Immature natural killer cell (primary cell): ENCODE measurements at regions not wholly inside any gene's neighbourhood (a gene's known extent, or its start where the extent isn't known, plus 50 kb on each side); places are given as distances from the start of the nearest gene placed in this dataset.

Source experiments
- DNase-seq, 3 donors: peaks; one replicate each; pipeline ENCODE4 v3.0.0; 2022; ENCODE audit warnings: mixed read lengths in 1 of 3
- H3K27ac Mint-ChIP-seq, 6 donors: one replicate each; pipeline ENCODE4 v1.8.0; 2020; ENCODE audit warnings: mixed read lengths in 6 of 6, mild to moderate bottlenecking in 5 of 6, inconsistent platforms in 4 of 6, moderate library complexity in 3 of 6
- H3K27me3 Mint-ChIP-seq, 3 donors: one replicate each; pipeline ENCODE4 v1.8.0; 2020 to 2021; ENCODE audit warnings: low read depth in 3 of 3, mild to moderate bottlenecking in 3 of 3, mixed read lengths in 3 of 3, moderate library complexity in 3 of 3, inconsistent platforms in 1 of 3
- H3K36me3 Mint-ChIP-seq, 3 donors: one replicate each; pipeline ENCODE4 v1.8.0; 2020; ENCODE audit warnings: mixed read lengths in 3 of 3, inconsistent platforms in 2 of 3, mild to moderate bottlenecking in 2 of 3
- H3K4me1 Mint-ChIP-seq, 2 donors: one replicate each; pipeline ENCODE4 v1.8.0; 2020; ENCODE audit warnings: inconsistent platforms in 2 of 2, mild to moderate bottlenecking in 2 of 2, mixed read lengths in 2 of 2, moderate library complexity in 1 of 2
- H3K4me3 Mint-ChIP-seq, 5 donors: one replicate each; pipeline ENCODE4 v1.8.0; 2020; ENCODE audit warnings: mild to moderate bottlenecking in 5 of 5, mixed read lengths in 5 of 5, inconsistent platforms in 3 of 5, moderate library complexity in 3 of 5
- H3K9me3 Mint-ChIP-seq, 6 donors: one replicate each; pipeline ENCODE4 v1.8.0; 2020; ENCODE audit warnings: mild to moderate bottlenecking in 6 of 6, mixed read lengths in 6 of 6, inconsistent platforms in 4 of 6, moderate library complexity in 3 of 6

DNA sequence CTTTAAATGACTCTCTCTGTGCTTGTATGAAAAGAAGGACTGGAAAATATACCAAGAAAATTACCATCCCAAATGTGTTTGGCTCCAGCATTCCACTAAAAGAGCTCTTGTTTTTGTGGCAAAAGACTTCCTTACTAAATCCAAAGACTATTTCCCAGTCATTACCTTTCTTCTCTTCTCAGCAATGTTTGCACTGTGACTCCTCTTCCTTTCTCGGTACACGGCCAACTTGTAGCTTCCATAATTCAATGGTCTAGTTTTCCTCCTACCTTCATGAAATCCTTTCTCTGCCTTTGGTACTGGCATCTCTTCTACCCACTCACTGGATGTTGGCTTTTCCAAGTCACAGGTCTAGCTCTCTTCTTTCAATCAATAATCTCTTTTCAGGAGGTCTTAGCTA, 568.5 kb upstream of the JAG1 start:
- Mint-ChIP-seq H3K27ac (no peak overlapping the region), H3K36me3 (peaks cover 0 to 4% (median 3%) of the 10 kb centered on the region in 3 donors), H3K9me3 (peaks cover 3 to 42% (median 6%) of the 10 kb centered on the region in 6 donors), H3K27me3 (peaks cover 4 to 12% (median 11%) of the 10 kb centered on the region in 3 donors), H3K4me1 (peaks cover 6 to 14% of the 10 kb centered on the region in 2 donors), H3K4me3 (no peak overlapping the region)
- DNase-seq, result no peak

- Mint-ChIP-seq H3K4me1 (peaks cover 6 to 14% of the 10 kb centered on the region in 2 donors), H3K9me3 (peaks cover 3 to 47% (median 6%) of the 10 kb centered on the region in 6 donors), H3K27me3 (peaks cover 0 to 16% (median 10%) of the 10 kb centered on the region in 3 donors), H3K36me3 (peaks cover 0 to 4% (median 3%) of the 10 kb centered on the region in 3 donors), H3K4me3 (no peak overlapping the region), H3K27ac (no peak overlapping the region)
- no peak for DNase-seq
Measured at GRCh38 chr20:11245431-11245830, 571.6 kb upstream of the JAG1 start.

DNA sequence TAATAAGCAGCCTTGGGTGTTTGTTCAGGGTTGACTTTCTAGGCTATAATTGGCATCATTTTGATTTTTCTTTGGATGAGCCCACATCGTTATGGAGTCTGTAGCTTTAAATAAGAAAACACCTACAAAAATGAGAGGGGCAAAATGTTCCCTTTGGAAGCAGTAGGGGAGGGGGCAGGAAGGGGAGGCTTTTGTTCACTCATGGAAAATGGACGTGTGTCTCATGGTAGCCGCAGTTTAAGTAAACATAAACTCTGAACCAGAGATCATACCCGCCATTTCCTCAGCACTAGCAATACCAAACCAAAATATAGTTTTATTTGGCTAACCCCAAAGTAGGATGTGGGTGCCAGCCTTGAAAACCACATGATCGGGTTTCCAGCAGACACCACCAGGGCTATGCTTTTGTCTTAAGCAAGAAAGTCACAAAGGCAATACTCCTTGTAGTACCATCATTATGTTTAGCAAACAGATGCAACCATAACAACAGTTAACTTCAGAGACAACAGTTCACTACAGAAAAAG, 572.5 kb upstream of the JAG1 start:
- peaks cover 0 to 3% (median 0%) of the 10 kb centered on the region in 3 donors for H3K36me3 Mint-ChIP-seq
- H3K9me3 Mint-ChIP-seq, result peaks cover 2 to 40% (median 6%) of the 10 kb centered on the region in 6 donors
- H3K27ac Mint-ChIP-seq, result no peak overlapping the region
- H3K4me3 Mint-ChIP-seq, result no peak overlapping the region
- H3K4me1 Mint-ChIP-seq, result peaks cover 6 to 14% of the 10 kb centered on the region in 2 donors
- peaks cover 0 to 12% (median 10%) of the 10 kb centered on the region in 3 donors for H3K27me3 Mint-ChIP-seq
- peak in 2 of 3 donors; percentile 1 to 15 for DNase-seq

GRCh38 chr20:11247046-11248010, 573.5 kb upstream of the JAG1 start:
- DNase-seq, result no peak
- Mint-ChIP-seq H3K9me3 (peaks cover 4 to 33% (median 6%) of the 10 kb centered on the region in 6 donors), H3K27me3 (peaks cover 0 to 12% (median 6%) of the 10 kb centered on the region in 3 donors), H3K4me1 (peaks cover 6 to 14% of the 10 kb centered on the region in 2 donors), H3K4me3 (no peak overlapping the region), H3K27ac (no peak overlapping the region), H3K36me3 (peaks cover 0 to 3% (median 0%) of the 10 kb centered on the region in 3 donors)

DNA sequence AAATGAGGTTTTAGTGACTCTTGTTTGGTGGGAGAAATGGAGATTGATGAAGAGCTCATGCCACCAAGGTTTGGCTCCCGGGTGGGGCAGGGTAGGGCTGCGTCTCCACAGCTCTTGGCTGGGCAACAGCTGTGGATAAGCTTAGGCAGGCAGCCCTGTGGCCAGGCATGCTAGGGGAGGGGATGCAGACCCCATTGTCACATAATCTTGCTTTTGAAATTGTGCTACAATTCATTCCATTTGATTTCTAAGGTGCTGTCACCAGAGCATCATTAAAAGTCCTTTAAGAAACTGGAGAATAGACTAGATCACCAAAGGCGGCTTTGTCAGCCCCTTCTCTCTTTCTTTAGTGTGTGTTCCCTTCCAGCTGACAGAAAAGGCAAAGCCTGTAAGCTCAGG, 574.2 kb upstream of the JAG1 start:
- peaks cover 0 to 3% (median 0%) of the 10 kb centered on the region in 3 donors for H3K36me3 Mint-ChIP-seq
- peaks cover 6 to 14% of the 10 kb centered on the region in 2 donors for H3K4me1 Mint-ChIP-seq
- DNase-seq, result no peak
- no peak overlapping the region for H3K4me3 Mint-ChIP-seq
- peaks cover 0 to 10% (median 5%) of the 10 kb centered on the region in 3 donors for H3K27me3 Mint-ChIP-seq
- H3K9me3 Mint-ChIP-seq, result peaks cover 0 to 29% (median 6%) of the 10 kb centered on the region in 6 donors
- H3K27ac Mint-ChIP-seq, result no peak overlapping the region

GRCh38 chr20:11248687-11249638, 575.2 kb upstream of the JAG1 start:
- peaks cover 0 to 3% (median 0%) of the 10 kb centered on the region in 3 donors for H3K36me3 Mint-ChIP-seq
- peaks cover 3 to 30% (median 9%) of the 10 kb centered on the region in 6 donors for H3K9me3 Mint-ChIP-seq
- no peak overlapping the region for H3K4me3 Mint-ChIP-seq

DNA sequence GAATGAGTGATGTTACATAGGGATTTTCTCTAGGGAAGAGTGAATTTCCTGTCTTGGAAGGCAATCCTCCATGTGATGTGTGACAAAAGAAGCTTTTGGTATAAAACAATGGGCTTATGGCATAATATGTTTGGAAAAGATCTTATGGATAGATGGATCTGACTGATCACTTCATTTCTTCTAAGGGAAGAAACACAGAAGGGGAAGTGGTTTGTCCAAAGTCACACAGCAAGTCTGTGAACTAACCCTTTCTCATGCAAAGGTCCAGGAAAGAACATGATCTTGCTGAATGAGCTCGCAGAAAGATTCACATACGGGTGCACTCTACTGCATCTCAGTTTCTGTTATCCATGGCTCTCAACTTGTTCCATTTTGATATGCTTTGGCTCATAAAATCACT, 575.9 kb upstream of the JAG1 start:
- no peak for DNase-seq
- Mint-ChIP-seq H3K36me3 (peaks cover 0 to 3% (median 0%) of the 10 kb centered on the region in 3 donors), H3K4me1 (peaks cover 6 to 14% of the 10 kb centered on the region in 2 donors), H3K9me3 (peaks cover 3 to 34% (median 10%) of the 10 kb centered on the region in 6 donors), H3K27me3 (peaks cover 0 to 10% (median 5%) of the 10 kb centered on the region in 3 donors), H3K27ac (no peak overlapping the region), H3K4me3 (no peak overlapping the region)

More at GRCh38 chr20:11248687-11249638, 575.2 kb upstream of the JAG1 start:
- Mint-ChIP-seq H3K27me3 (peaks cover 0 to 10% (median 5%) of the 10 kb centered on the region in 3 donors), H3K4me1 (peaks cover 6 to 14% of the 10 kb centered on the region in 2 donors), H3K27ac (no peak overlapping the region)
- no peak for DNase-seq

GRCh38 chr20:11252447-11252846, 578.6 kb upstream of the JAG1 start:
- Mint-ChIP-seq H3K27me3 (peaks cover 0 to 4% (median 2%) of the 10 kb centered on the region in 3 donors), H3K4me1 (no peaks in the 10 kb centered on the region), H3K36me3 (no peaks in the 10 kb centered on the region), H3K4me3 (no peak overlapping the region), H3K9me3 (peaks cover 7 to 29% (median 14%) of the 10 kb centered on the region in 6 donors), H3K27ac (no peak overlapping the region)
- DNase-seq, result no peak

- Mint-ChIP-seq H3K4me3 (no peak overlapping the region), H3K36me3 (no peaks in the 10 kb centered on the region), H3K27ac (no peak overlapping the region), H3K27me3 (peaks cover 0 to 2% (median 0%) of the 10 kb centered on the region in 3 donors), H3K4me1 (no peaks in the 10 kb centered on the region), H3K9me3 (peaks cover 5 to 26% (median 16%) of the 10 kb centered on the region in 6 donors)
- no peak for DNase-seq
Measured at GRCh38 chr20:11255455-11255854, 581.7 kb upstream of the JAG1 start.

- Mint-ChIP-seq H3K4me3 (no peak overlapping the region), H3K27me3 (peaks cover 0 to 2% (median 0%) of the 10 kb centered on the region in 3 donors), H3K4me1 (no peaks in the 10 kb centered on the region), H3K36me3 (no peaks in the 10 kb centered on the region), H3K9me3 (peaks cover 5 to 29% (median 16%) of the 10 kb centered on the region in 6 donors), H3K27ac (no peak overlapping the region)
- DNase-seq, result no peak
Measured at GRCh38 chr20:11255860-11256259, 582.1 kb upstream of the JAG1 start.

DNA sequence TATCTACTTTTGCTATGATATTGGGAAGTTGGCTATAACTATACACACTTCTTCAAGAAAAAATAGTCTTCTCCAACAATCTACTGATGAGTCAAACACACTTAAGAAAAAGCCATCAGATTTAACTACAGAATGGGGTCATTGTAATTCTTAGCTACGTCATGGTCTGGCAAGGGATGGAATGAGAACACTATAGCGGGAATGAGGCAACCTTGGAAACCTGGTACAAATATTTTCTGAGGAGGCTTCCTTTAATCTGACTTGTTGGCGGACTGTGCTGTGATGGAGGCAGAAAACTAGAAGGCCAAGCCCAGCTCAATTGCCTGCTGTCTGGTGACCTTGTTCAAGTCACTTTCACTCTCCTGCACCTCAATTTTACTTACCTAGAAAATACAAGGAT, 586.8 kb upstream of the JAG1 start:
- peaks cover 0 to under 1% (median 0%) of the 10 kb centered on the region in 3 donors for H3K27me3 Mint-ChIP-seq
- H3K4me3 Mint-ChIP-seq, result no peak overlapping the region
- no peaks in the 10 kb centered on the region for H3K36me3 Mint-ChIP-seq
- H3K4me1 Mint-ChIP-seq, result no peaks in the 10 kb centered on the region
- no peak overlapping the region for H3K27ac Mint-ChIP-seq
- peaks cover 0 to 14% (median 4%) of the 10 kb centered on the region in 6 donors for H3K9me3 Mint-ChIP-seq
- no peak for DNase-seq

DNA sequence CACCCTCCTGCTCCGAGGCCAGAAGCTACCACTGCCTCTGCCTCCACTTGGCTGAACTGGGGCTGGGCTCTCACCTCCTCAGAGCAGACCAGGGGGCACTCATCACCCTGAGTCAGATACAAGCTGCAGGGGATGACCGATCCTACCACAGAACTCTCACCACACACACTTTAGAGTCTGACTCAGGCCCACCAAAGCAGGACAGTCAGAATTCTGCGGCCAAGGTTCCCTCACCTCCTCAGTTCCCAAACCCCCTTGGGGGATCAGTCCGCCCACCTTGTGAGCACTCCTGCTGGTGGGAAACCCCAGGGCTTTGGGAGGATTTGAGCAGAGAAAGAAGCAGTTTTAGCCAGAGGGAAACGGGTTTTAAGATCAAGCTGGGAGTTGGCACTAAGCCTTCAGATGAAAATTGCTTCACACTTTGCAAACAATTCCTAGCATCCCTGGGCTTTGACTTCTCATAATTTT, 587.8 kb upstream of the JAG1 start:
- Mint-ChIP-seq H3K9me3 (peaks cover 0 to 12% (median 2%) of the 10 kb centered on the region in 6 donors), H3K27ac (no peak overlapping the region), H3K27me3 (peaks cover 0 to 2% (median 0%) of the 10 kb centered on the region in 3 donors), H3K4me1 (no peaks in the 10 kb centered on the region), H3K36me3 (no peaks in the 10 kb centered on the region), H3K4me3 (no peak overlapping the region)
- no peak for DNase-seq

DNA sequence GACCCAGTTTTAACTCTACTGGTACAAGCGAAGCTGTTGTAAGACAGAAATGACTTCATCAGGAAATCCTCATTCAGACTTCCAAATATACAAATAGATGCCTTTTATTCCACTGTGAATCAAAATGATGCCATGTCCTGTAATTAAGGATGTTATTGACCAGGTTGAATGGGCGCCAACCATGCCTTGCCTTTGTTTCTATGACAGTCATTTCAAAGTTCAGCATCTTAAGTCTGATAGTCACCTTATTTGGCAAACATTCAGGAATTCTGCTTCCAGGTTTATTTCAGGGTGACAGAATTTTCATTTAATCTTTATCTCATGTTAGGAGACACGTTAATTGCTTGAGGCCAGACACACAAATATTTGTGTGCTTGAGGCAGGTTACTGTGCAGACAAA, 592.8 kb upstream of the JAG1 start:
- no peak overlapping the region for H3K27ac Mint-ChIP-seq
- no peaks in the 10 kb centered on the region for H3K36me3 Mint-ChIP-seq
- H3K4me3 Mint-ChIP-seq, result no peak overlapping the region
- peaks cover 0 to 4% (median 0%) of the 10 kb centered on the region in 6 donors for H3K9me3 Mint-ChIP-seq
- no peak for DNase-seq
- H3K4me1 Mint-ChIP-seq, result no peaks in the 10 kb centered on the region
- peaks cover 0 to 2% (median 0%) of the 10 kb centered on the region in 3 donors for H3K27me3 Mint-ChIP-seq
